NCI-H1436 treated with DMSO at 0.1 percent for 48 hours (cell line): ENCODE measurements at regions not wholly inside any gene's neighbourhood (a gene's known extent, or its start where the extent isn't known, plus 50 kb on each side); places are given as distances from the start of the nearest gene placed in this dataset.
A peak's percentile ranks its signal among the peaks of the same experiment; 100 is the strongest.

Experiments used
- DNase-seq: peaks from one replicate; lab custom pipeline; 2025; lab: John Stamatoyannopoulos, UW

GRCh38 chr4:81946996-81947395 lies 426.8 kb downstream of the HNRNPD start:
- DNase-seq = no peak

- no peak for DNase-seq
Measured at GRCh38 chr4:81930506-81931238, 443.1 kb downstream of the HNRNPD start.

- no peak for DNase-seq
Measured at GRCh38 chr4:81923140-81923539, 450.7 kb downstream of the HNRNPD start.

- DNase-seq = no peak
Measured at GRCh38 chr4:81922313-81922712, 450.6 kb upstream of the RASGEF1B start.

- DNase-seq = peak; percentile 6
Measured at GRCh38 chr4:81921751-81922159, 450.0 kb upstream of the RASGEF1B start.

GRCh38 chr4:81919810-81920209 lies 448.1 kb upstream of the RASGEF1B start:
- DNase-seq = no peak

GRCh38 chr4:81919223-81919622 lies 447.5 kb upstream of the RASGEF1B start:
- no peak for DNase-seq

GRCh38 chr4:81915430-81915829 lies 443.7 kb upstream of the RASGEF1B start:
- no peak for DNase-seq

- no peak for DNase-seq
Measured at GRCh38 chr4:81914623-81915022, 442.9 kb upstream of the RASGEF1B start.

GRCh38 chr4:81913427-81913879 lies 441.7 kb upstream of the RASGEF1B start:
- DNase-seq = no peak

GRCh38 chr4:81912376-81913030 lies 440.8 kb upstream of the RASGEF1B start:
- no peak for DNase-seq

GRCh38 chr4:81906905-81907304 lies 435.2 kb upstream of the RASGEF1B start:
- no peak for DNase-seq

GRCh38 chr4:81905971-81906370 lies 434.3 kb upstream of the RASGEF1B start:
- DNase-seq = no peak

- no peak for DNase-seq
Measured at GRCh38 chr4:81904121-81904520, 432.4 kb upstream of the RASGEF1B start.

GRCh38 chr4:81903212-81903611 lies 431.5 kb upstream of the RASGEF1B start:
- no peak for DNase-seq

GRCh38 chr4:81898862-81899504 lies 427.3 kb upstream of the RASGEF1B start:
- no peak for DNase-seq

GRCh38 chr4:81896936-81897335 lies 425.2 kb upstream of the RASGEF1B start:
- no peak for DNase-seq

- no peak for DNase-seq
Measured at GRCh38 chr4:81891005-81891996, 419.6 kb upstream of the RASGEF1B start.

GRCh38 chr4:81884986-81885385 lies 413.3 kb upstream of the RASGEF1B start:
- no peak for DNase-seq

- no peak for DNase-seq
Measured at GRCh38 chr4:81883530-81884450, 412.1 kb upstream of the RASGEF1B start.

- no peak for DNase-seq
Measured at GRCh38 chr4:81883004-81883403, 411.3 kb upstream of the RASGEF1B start.
